ENCODE measurements at regions not wholly inside any gene's neighbourhood (a gene's known extent, or its start where the extent isn't known, plus 50 kb on each side); places are given as distances from the start of the nearest gene placed in this dataset.

DNA sequence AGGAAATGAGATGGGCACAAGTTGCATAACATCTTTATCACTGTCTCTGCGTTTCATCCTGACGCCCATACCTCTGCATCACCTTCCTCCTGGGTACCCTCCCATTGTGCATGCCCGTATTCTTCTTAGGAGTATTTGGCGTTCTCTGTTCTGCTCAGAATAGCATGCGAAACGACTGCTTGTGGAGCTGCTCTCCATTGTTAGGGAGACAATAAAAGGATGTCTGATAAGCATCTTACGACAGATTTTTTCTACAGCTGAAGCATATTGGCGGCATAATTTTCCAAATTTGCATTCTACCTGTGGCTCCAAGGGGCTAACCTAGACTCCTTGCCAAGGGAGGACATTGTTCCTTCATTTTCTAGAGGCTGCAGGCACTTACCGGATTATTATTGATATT, 118.6 kb downstream of the EDN1 start (continued):
- no peak for TF ChIP-seq ZNF532 (CRISPR knock-in tag; IDR thresholded peaks at IDR 0.05; ENCODE audit: borderline replicate concordance)
- no peak for TF ChIP-seq FOXK1 (CRISPR knock-in tag; IDR thresholded peaks at IDR 0.05)

DNA sequence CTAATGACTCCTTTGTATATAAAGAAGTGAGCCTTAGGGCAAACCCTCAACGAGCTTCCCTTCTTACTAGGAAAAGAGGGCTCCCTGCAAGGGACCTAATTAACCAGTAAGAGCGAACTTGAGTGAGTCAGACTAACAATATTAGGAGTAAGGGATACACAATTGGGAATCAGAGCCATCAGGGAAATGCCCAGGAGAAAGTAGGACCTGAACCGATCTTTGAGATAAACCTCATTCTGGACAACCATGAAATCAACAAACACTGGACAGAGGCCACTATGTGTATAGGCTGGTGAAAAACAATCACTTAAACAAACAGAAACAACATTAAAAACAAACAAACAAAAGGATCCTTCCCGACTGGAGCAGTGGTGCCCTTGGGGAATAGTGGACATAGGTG, 120.8 kb downstream of the EDN1 start:
- H3K36me3 Mint-ChIP-seq, result no peaks in the 10 kb centered on the region
- ATAC-seq (no peak), DNase-seq (ENCODE audit: low spot score) (no peak)
- no peak overlapping the region for H3K27ac Mint-ChIP-seq
- no peaks in the 10 kb centered on the region for H3K27me3 Mint-ChIP-seq (ENCODE audit: low read depth)
- ChIA-PET CTCF (no interaction called here), POLR2A (no interaction called here)
- H3K4me1 Mint-ChIP-seq, result no peaks in the 10 kb centered on the region
- peaks cover 8% of the 10 kb centered on the region for H3K9me3 Mint-ChIP-seq
- TF ChIP-seq FOXK1 (CRISPR knock-in tag; IDR thresholded peaks at IDR 0.05), result no peak
- TF ChIP-seq SOX15 (CRISPR knock-in tag; IDR thresholded peaks at IDR 0.05), result no peak
- TF ChIP-seq, protein P1, sequence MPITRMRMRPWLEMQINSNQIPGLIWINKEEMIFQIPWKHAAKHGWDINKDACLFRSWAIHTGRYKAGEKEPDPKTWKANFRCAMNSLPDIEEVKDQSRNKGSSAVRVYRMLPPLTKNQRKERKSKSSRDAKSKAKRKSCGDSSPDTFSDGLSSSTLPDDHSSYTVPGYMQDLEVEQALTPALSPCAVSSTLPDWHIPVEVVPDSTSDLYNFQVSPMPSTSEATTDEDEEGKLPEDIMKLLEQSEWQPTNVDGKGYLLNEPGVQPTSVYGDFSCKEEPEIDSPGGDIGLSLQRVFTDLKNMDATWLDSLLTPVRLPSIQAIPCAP (CRISPR knock-in tag; IDR thresholded peaks at IDR 0.05), result no peak
- no peak for TF ChIP-seq ZNF396 (CRISPR knock-in tag; IDR thresholded peaks at IDR 0.05; ENCODE audit: borderline replicate concordance)
- TF ChIP-seq, protein P2, sequence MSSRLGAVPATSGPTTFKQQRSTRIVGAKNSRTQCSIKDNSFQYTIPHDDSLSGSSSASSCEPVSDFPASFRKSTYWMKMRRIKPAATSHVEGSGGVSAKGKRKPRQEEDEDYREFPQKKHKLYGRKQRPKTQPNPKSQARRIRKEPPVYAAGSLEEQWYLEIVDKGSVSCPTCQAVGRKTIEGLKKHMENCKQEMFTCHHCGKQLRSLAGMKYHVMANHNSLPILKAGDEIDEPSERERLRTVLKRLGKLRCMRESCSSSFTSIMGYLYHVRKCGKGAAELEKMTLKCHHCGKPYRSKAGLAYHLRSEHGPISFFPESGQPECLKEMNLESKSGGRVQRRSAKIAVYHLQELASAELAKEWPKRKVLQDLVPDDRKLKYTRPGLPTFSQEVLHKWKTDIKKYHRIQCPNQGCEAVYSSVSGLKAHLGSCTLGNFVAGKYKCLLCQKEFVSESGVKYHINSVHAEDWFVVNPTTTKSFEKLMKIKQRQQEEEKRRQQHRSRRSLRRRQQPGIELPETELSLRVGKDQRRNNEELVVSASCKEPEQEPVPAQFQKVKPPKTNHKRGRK (CRISPR knock-in tag; IDR thresholded peaks at IDR 0.05; ENCODE audit: borderline replicate concordance), result no peak
- TF ChIP-seq TP53 (CRISPR knock-in tag; IDR thresholded peaks at IDR 0.05), result no peak
- no peak for TF ChIP-seq E2F5 (CRISPR knock-in tag; IDR thresholded peaks at IDR 0.05)
- TF ChIP-seq ATF6 (CRISPR knock-in tag; IDR thresholded peaks at IDR 0.05), result no peak
- TF ChIP-seq, protein P3, sequence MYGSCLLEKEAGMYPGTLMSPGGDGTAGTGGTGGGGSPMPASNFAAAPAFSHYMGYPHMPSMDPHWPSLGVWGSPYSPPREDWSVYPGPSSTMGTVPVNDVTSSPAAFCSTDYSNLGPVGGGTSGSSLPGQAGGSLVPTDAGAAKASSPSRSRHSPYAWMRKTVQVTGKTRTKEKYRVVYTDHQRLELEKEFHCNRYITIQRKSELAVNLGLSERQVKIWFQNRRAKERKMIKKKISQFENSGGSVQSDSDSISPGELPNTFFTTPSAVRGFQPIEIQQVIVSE (CRISPR knock-in tag; IDR thresholded peaks at IDR 0.05; ENCODE audit: borderline replicate concordance), result no peak
- TF ChIP-seq CREM (CRISPR knock-in tag; IDR thresholded peaks at IDR 0.05), result no peak
- H3K4me3 Mint-ChIP-seq, result no peak overlapping the region

DNA sequence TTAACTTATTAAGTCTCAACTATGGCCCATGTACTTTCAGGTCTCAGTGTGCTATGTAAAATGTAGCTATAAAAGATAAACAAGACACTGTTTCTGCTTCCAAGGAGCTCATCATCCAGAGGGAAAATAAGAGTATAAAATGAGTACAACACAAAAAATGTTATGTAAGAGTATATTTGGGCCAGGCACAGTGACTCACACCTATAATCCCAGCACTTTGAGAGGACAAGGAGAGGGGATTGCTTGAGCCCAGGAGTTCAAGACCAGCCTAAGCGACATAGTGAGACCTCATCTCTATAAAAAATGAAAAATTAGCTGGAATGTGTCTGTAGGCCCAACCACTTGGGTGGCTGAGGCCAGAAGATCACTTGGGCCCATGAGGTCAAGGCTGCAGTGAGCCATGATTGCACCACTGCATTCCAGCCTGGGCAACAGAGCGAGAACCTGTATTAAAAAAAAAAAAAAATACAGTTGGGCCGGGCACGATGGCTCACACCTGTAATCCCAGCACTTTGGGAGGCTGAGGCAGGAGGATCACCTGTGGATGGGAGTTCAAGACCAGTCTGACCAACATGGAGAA, 124.0 kb downstream of the EDN1 start:
- no peak for ATAC-seq
- Mint-ChIP-seq H3K27me3 (ENCODE audit: low read depth) (no peaks in the 10 kb centered on the region), H3K27ac (no peak overlapping the region), H3K9me3 (peaks cover 28% of the 10 kb centered on the region), H3K4me3 (no peak overlapping the region), H3K4me1 (no peaks in the 10 kb centered on the region), H3K36me3 (peaks cover 9% of the 10 kb centered on the region; the same call in 1 of the 2 replicates)
- ChIA-PET CTCF (no interaction called here), POLR2A (no interaction called here)
- DNase-seq (ENCODE audit: low spot score), result no peak
- TF ChIP-seq ZNF138 (CRISPR knock-in tag; conservative IDR thresholded peaks at IDR 0.05) (no peak), ZNF423 (CRISPR knock-in tag; IDR thresholded peaks at IDR 0.05) (no peak), GABPB1 (CRISPR knock-in tag; IDR thresholded peaks at IDR 0.05) (no peak), ZNF671 (CRISPR knock-in tag; IDR thresholded peaks at IDR 0.05) (no peak), MXD4 (CRISPR knock-in tag; IDR thresholded peaks at IDR 0.05; ENCODE audit: borderline replicate concordance) (no peak), CREM (CRISPR knock-in tag; IDR thresholded peaks at IDR 0.05) (no peak)
- TF ChIP-seq, protein P4, sequence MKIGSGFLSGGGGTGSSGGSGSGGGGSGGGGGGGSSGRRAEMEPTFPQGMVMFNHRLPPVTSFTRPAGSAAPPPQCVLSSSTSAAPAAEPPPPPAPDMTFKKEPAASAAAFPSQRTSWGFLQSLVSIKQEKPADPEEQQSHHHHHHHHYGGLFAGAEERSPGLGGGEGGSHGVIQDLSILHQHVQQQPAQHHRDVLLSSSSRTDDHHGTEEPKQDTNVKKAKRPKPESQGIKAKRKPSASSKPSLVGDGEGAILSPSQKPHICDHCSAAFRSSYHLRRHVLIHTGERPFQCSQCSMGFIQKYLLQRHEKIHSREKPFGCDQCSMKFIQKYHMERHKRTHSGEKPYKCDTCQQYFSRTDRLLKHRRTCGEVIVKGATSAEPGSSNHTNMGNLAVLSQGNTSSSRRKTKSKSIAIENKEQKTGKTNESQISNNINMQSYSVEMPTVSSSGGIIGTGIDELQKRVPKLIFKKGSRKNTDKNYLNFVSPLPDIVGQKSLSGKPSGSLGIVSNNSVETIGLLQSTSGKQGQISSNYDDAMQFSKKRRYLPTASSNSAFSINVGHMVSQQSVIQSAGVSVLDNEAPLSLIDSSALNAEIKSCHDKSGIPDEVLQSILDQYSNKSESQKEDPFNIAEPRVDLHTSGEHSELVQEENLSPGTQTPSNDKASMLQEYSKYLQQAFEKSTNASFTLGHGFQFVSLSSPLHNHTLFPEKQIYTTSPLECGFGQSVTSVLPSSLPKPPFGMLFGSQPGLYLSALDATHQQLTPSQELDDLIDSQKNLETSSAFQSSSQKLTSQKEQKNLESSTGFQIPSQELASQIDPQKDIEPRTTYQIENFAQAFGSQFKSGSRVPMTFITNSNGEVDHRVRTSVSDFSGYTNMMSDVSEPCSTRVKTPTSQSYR (CRISPR knock-in tag; IDR thresholded peaks at IDR 0.05), result no peak
- TF ChIP-seq, protein P5, sequence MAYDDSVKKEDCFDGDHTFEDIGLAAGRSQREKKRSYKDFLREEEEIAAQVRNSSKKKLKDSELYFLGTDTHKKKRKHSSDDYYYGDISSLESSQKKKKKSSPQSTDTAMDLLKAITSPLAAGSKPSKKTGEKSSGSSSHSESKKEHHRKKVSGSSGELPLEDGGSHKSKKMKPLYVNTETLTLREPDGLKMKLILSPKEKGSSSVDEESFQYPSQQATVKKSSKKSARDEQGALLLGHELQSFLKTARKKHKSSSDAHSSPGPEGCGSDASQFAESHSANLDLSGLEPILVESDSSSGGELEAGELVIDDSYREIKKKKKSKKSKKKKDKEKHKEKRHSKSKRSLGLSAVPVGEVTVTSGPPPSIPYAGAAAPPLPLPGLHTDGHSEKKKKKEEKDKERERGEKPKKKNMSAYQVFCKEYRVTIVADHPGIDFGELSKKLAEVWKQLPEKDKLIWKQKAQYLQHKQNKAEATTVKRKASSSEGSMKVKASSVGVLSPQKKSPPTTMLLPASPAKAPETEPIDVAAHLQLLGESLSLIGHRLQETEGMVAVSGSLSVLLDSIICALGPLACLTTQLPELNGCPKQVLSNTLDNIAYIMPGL (CRISPR knock-in tag; IDR thresholded peaks at IDR 0.05), result no peak
